ENCODE measurements at regions not wholly inside any gene's neighbourhood (a gene's known extent, or its start where the extent isn't known, plus 50 kb on each side); places are given as distances from the start of the nearest gene placed in this dataset.

GRCh38 chr9:106745457-106745856 is 117.5 kb upstream of the ZNF462 start:
- no peak for DNase-seq
- Mint-ChIP-seq H3K27me3 (ENCODE audit: unreplicated experiment) (no peaks in the 10 kb centered on the region), H3K4me1 (ENCODE audit: low read depth, unreplicated experiment) (peaks cover 9% of the 10 kb centered on the region), H3K4me3 (ENCODE audit: low read depth, unreplicated experiment) (no peak overlapping the region), H3K9me3 (ENCODE audit: low read depth, unreplicated experiment) (no peaks in the 10 kb centered on the region), H3K27ac (ENCODE audit: unreplicated experiment) (no peak overlapping the region), H3K36me3 (ENCODE audit: insufficient read depth, unreplicated experiment) (no peaks in the 10 kb centered on the region)
- no peak for TF ChIP-seq CTCF (IDR thresholded peaks at IDR 0.05; ENCODE audit: unreplicated experiment)
- no TSS peak for BruUV-seq (replicated peaks)
- CTCF ChIA-PET = no interaction called here
- intact Hi-C loops (cut with micrococcal nuclease; ENCODE audit: unreplicated experiment) = no loop called here

GRCh38 chr9:106745876-106746275 is 117.1 kb upstream of the ZNF462 start:
- no peaks in the 10 kb centered on the region for H3K27me3 Mint-ChIP-seq (ENCODE audit: unreplicated experiment)

GRCh38 chr9:106751681-106752080 is 111.3 kb upstream of the ZNF462 start:
- Mint-ChIP-seq H3K27me3 (ENCODE audit: unreplicated experiment) (no peaks in the 10 kb centered on the region), H3K36me3 (ENCODE audit: insufficient read depth, unreplicated experiment) (no peaks in the 10 kb centered on the region), H3K27ac (ENCODE audit: unreplicated experiment) (no peak overlapping the region), H3K4me1 (ENCODE audit: low read depth, unreplicated experiment) (peaks cover 10% of the 10 kb centered on the region), H3K4me3 (ENCODE audit: low read depth, unreplicated experiment) (no peak overlapping the region), H3K9me3 (ENCODE audit: low read depth, unreplicated experiment) (no peaks in the 10 kb centered on the region)
- no TSS peak for BruUV-seq (replicated peaks)
- TF ChIP-seq CTCF (IDR thresholded peaks at IDR 0.05; ENCODE audit: unreplicated experiment) = no peak
- intact Hi-C loops (cut with micrococcal nuclease; ENCODE audit: unreplicated experiment) = no loop called here
- CTCF ChIA-PET = no interaction called here
- no peak for DNase-seq

More at GRCh38 chr9:106745876-106746275, 117.1 kb upstream of the ZNF462 start:
- Mint-ChIP-seq H3K36me3 (ENCODE audit: insufficient read depth, unreplicated experiment) (no peaks in the 10 kb centered on the region), H3K4me1 (ENCODE audit: low read depth, unreplicated experiment) (peaks cover 9% of the 10 kb centered on the region), H3K27ac (ENCODE audit: unreplicated experiment) (no peak overlapping the region), H3K4me3 (ENCODE audit: low read depth, unreplicated experiment) (no peak overlapping the region), H3K9me3 (ENCODE audit: low read depth, unreplicated experiment) (no peaks in the 10 kb centered on the region)
- no peak for TF ChIP-seq CTCF (IDR thresholded peaks at IDR 0.05; ENCODE audit: unreplicated experiment)
- CTCF ChIA-PET = no interaction called here
- no peak for DNase-seq
- BruUV-seq (replicated peaks) = no TSS peak
- intact Hi-C loops (cut with micrococcal nuclease; ENCODE audit: unreplicated experiment) = no loop called here

GRCh38 chr9:106752581-106752980 is 110.4 kb upstream of the ZNF462 start:
- Mint-ChIP-seq H3K27me3 (ENCODE audit: unreplicated experiment) (no peaks in the 10 kb centered on the region), H3K4me1 (ENCODE audit: low read depth, unreplicated experiment) (peaks cover 10% of the 10 kb centered on the region), H3K9me3 (ENCODE audit: low read depth, unreplicated experiment) (no peaks in the 10 kb centered on the region), H3K36me3 (ENCODE audit: insufficient read depth, unreplicated experiment) (no peaks in the 10 kb centered on the region), H3K27ac (ENCODE audit: unreplicated experiment) (no peak overlapping the region), H3K4me3 (ENCODE audit: low read depth, unreplicated experiment) (no peak overlapping the region)
- BruUV-seq (replicated peaks) = no TSS peak
- CTCF ChIA-PET = no interaction called here
- DNase-seq = no peak
- intact Hi-C loops (cut with micrococcal nuclease; ENCODE audit: unreplicated experiment) = no loop called here
- TF ChIP-seq CTCF (IDR thresholded peaks at IDR 0.05; ENCODE audit: unreplicated experiment) = no peak
